RWPE2 (cell line): ENCODE measurements at regions not wholly inside any gene's neighbourhood (a gene's known extent, or its start where the extent isn't known, plus 50 kb on each side); places are given as distances from the start of the nearest gene placed in this dataset.

ENCODE experiments used
- ATAC-seq: fragments of 200-7000 bp; cut with Tn5 transposase; 3 replicates; pipeline ENCODE4 v1.9.1; 2021; ENCODE audit warnings: low read depth
- DNase-seq: peaks from one replicate; pipeline ENCODE4 v3.0.0-alpha.2; 2020; ENCODE audit warnings: low spot score
- H3K27ac ChIP-seq: fragments of 450-650 bp; 2 replicates; pipeline ENCODE4 v1.5.1; 2017; ENCODE audit warnings: mild to moderate bottlenecking; ENCODE audit not compliant: poor library complexity, severe bottlenecking
- H3K27me3 ChIP-seq: fragments of 250-450 bp; sonication (Bioruptor Pico); 2 replicates; pipeline ENCODE4 v1.5.1; 2021; ENCODE audit warnings: mild to moderate bottlenecking, moderate library complexity; ENCODE audit not compliant: insufficient read depth, poor library complexity, severe bottlenecking
- H3K36me3 ChIP-seq: fragments of 250-450 bp; sonication (Bioruptor Pico); 2 replicates; pipeline ENCODE4 v1.5.1; 2020; ENCODE audit warnings: low read depth, mild to moderate bottlenecking, moderate library complexity
- H3K4me1 ChIP-seq: fragments of 250-450 bp; sonication (Bioruptor Pico); 2 replicates; pipeline ENCODE4 v1.5.1; 2021; ENCODE audit warnings: mild to moderate bottlenecking, moderate library complexity; ENCODE audit not compliant: insufficient read depth, poor library complexity, severe bottlenecking
- H3K4me3 ChIP-seq: fragments of 250-450 bp; sonication (Bioruptor Pico); 2 replicates; pipeline ENCODE4 v1.5.1; 2021; ENCODE audit warnings: mild to moderate bottlenecking, moderate library complexity; ENCODE audit not compliant: severe bottlenecking
- H3K9me3 ChIP-seq: fragments of 250-450 bp; sonication (Bioruptor Pico); 2 replicates; pipeline ENCODE4 v1.5.1; 2021; ENCODE audit warnings: mild to moderate bottlenecking, moderate library complexity; ENCODE audit not compliant: severe bottlenecking
- TF ChIP-seq, protein P1 (sequence below): fragments of 450-650 bp; IDR thresholded peaks from one replicate; pipeline ENCODE4 v1.5.1; 2017; ENCODE audit warnings: mild to moderate bottlenecking, moderate library complexity; ENCODE audit not compliant: poor library complexity, severe bottlenecking

DNA sequence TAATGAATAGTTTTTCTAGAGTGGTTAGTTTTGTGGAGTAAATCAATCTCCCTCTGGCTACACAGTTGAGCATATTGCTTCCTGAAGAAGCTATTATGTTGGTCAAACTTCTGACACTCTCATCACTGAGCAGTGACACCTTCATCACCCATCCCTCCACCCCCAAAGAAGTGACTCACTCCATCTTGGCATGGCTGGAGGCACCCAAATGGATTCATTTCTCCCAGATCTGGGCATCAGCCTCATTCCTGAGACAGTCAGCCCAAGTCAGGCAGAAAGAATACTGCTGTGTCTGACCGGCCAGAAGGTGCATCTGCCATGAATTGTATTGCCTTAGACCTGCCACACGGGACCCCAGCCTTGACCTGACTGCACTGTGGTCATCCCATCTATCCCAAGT is 117.0 kb upstream of the HABP2 start:
- H3K4me3 ChIP-seq = no peak overlapping the region
- TF ChIP-seq, protein P1, sequence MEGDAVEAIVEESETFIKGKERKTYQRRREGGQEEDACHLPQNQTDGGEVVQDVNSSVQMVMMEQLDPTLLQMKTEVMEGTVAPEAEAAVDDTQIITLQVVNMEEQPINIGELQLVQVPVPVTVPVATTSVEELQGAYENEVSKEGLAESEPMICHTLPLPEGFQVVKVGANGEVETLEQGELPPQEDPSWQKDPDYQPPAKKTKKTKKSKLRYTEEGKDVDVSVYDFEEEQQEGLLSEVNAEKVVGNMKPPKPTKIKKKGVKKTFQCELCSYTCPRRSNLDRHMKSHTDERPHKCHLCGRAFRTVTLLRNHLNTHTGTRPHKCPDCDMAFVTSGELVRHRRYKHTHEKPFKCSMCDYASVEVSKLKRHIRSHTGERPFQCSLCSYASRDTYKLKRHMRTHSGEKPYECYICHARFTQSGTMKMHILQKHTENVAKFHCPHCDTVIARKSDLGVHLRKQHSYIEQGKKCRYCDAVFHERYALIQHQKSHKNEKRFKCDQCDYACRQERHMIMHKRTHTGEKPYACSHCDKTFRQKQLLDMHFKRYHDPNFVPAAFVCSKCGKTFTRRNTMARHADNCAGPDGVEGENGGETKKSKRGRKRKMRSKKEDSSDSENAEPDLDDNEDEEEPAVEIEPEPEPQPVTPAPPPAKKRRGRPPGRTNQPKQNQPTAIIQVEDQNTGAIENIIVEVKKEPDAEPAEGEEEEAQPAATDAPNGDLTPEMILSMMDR = no peak
- DNase-seq (no peak), ATAC-seq (no peak)
- no peaks in the 10 kb centered on the region for H3K9me3 ChIP-seq
- H3K4me1 ChIP-seq = no peaks in the 10 kb centered on the region
- no peaks in the 10 kb centered on the region for H3K36me3 ChIP-seq
- H3K27ac ChIP-seq = no peak overlapping the region
- no peaks in the 10 kb centered on the region for H3K27me3 ChIP-seq

DNA sequence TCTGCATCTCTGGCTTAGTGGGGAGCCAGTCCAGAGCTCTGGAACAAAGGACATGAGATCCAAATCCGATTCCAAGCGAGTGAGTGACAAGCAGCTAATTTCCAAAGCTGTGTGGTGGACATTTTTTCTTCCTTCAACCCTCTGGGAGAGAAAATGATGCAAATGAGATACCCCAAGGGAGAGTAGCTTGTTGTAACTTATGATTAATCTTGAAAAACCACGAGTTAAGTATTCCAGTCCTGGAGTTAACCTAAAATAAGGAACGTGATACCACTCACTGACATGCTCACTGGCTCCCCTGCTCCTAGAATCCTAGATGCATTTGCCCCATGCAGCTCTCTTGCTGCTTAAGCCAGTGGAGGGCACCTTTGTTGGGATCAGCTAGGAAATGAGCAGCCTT is 116.0 kb upstream of the HABP2 start:
- no peak for ATAC-seq
- H3K9me3 ChIP-seq = no peaks in the 10 kb centered on the region
- no peak overlapping the region for H3K4me3 ChIP-seq
- no peaks in the 10 kb centered on the region for H3K36me3 ChIP-seq
- TF ChIP-seq, protein P1 = no peak
- no peak overlapping the region for H3K27ac ChIP-seq
- H3K4me1 ChIP-seq = no peaks in the 10 kb centered on the region
- DNase-seq = no peak
- H3K27me3 ChIP-seq = no peaks in the 10 kb centered on the region

DNA sequence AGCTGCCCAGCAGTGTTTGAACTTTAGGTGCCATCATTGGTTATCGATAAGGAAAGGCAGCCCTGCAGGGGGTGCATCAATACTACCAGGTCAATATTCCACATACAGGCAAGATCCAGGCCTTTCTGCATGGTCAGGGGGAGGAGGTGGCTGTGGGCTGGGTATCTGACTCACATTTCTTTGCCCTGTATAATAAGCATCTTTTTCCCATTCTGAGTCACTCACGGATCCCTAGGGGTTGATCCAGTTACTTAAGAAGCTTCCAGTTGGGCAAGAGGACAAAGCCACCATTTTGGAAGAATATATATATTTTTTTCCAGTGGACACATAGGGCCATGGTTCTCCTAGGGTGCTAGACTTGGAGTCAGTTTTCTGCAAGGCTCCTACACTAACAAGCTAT is 114.2 kb upstream of the HABP2 start:
- H3K4me3 ChIP-seq = no peak overlapping the region
- no peaks in the 10 kb centered on the region for H3K4me1 ChIP-seq
- H3K27me3 ChIP-seq = no peaks in the 10 kb centered on the region
- H3K36me3 ChIP-seq = no peaks in the 10 kb centered on the region
- ATAC-seq (0 out of 3 replicates have a peak, but pooled peaks have one; percentile 27), DNase-seq (no peak)
- H3K9me3 ChIP-seq = no peaks in the 10 kb centered on the region
- TF ChIP-seq, protein P1 = no peak
- H3K27ac ChIP-seq = no peak overlapping the region

DNA sequence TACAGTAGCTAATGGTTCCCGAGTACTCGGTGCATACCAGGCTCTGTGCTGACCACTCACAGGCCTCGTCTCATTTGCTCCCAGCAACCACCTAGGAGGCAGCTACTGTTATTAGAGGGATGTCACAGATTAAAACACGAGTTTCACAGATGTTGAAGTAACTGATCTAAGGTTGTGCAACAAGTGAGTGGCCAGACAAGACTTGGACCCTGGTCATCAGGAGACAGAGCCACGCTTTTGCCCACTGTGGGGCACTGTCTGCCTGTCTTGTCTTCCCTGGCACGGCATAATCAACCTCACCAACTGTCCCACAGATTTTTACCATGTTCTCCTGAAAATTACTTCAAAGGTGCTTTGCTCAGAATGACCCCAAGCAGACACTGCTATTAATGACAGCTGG is 111.6 kb upstream of the HABP2 start:
- Histone ChIP-seq H3K4me3 (no peak overlapping the region), H3K4me1 (no peaks in the 10 kb centered on the region), H3K27me3 (no peaks in the 10 kb centered on the region), H3K9me3 (no peaks in the 10 kb centered on the region), H3K27ac (no peak overlapping the region), H3K36me3 (no peaks in the 10 kb centered on the region)
- TF ChIP-seq, protein P1 = no peak
- DNase-seq (no peak), ATAC-seq (no peak)

DNA sequence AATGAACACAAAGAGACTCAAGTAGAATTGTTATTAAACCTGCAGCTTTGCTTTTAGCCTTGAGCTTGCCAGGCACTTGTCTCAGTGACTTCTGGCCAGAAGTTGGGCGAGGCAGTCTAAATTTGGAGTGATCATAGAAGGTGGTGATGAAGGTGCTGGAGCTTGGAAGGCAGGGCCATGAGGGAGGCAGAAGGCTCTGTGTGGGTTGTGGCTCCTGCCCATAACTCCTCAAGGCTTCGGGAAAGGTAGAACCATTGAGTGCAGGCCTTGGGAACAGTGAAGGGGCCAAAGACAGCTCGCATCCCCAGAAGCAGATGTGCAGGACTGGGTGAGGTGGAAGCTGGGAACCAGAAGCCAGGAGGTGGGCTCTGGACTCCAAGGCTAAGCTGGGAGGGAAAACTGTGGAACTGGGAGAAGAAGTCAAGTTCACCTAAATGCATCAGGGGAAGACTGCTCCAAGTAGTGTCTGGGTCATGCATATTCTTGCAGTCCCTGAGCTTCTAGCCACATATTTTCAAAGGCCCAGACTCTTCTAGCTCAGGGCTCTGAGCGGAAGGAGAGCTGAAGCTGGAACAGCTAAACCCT is 111.1 kb upstream of the HABP2 start:
- Histone ChIP-seq H3K4me1 (no peaks in the 10 kb centered on the region), H3K27ac (no peak overlapping the region), H3K4me3 (no peak overlapping the region), H3K9me3 (no peaks in the 10 kb centered on the region), H3K27me3 (no peaks in the 10 kb centered on the region), H3K36me3 (no peaks in the 10 kb centered on the region)
- ATAC-seq = no peak
- TF ChIP-seq, protein P1 = no peak
- no peak for DNase-seq
